GM19025 (cell line): ENCODE measurements at regions not wholly inside any gene's neighbourhood (a gene's known extent, or its start where the extent isn't known, plus 50 kb on each side); places are given as distances from the start of the nearest gene placed in this dataset.

ENCODE experiments used
- ATAC-seq: cut with Tn5 transposase; IDR thresholded peaks from one replicate; pipeline ENCODE4 v1.9.1; 2021; ENCODE audit warnings: mild to moderate bottlenecking, low read depth, moderate library complexity; ENCODE audit not compliant: unreplicated experiment

GRCh38 chr2:6664332-6665061, 201.2 kb downstream of the CMPK2 start:
- no peak for ATAC-seq

GRCh38 chr2:6665093-6666045, 200.3 kb downstream of the CMPK2 start:
- ATAC-seq, result no peak

GRCh38 chr2:6667326-6667725, 198.4 kb downstream of the CMPK2 start:
- no peak for ATAC-seq

GRCh38 chr2:6671913-6672312, 193.8 kb downstream of the CMPK2 start:
- ATAC-seq, result no peak

- no peak for ATAC-seq
Observed at GRCh38 chr2:6674381-6674780, 191.3 kb downstream of the CMPK2 start.

- no peak for ATAC-seq
Observed at GRCh38 chr2:6675791-6676190, 189.9 kb downstream of the CMPK2 start.

GRCh38 chr2:6676241-6676640, 189.5 kb downstream of the CMPK2 start:
- ATAC-seq, result no peak

- no peak for ATAC-seq
Observed at GRCh38 chr2:6676776-6677175, 188.9 kb downstream of the CMPK2 start.

GRCh38 chr2:6679471-6679870, 186.2 kb downstream of the CMPK2 start:
- ATAC-seq, result no peak

GRCh38 chr2:6683516-6683915, 182.2 kb downstream of the CMPK2 start:
- ATAC-seq, result no peak

GRCh38 chr2:6685447-6685846, 180.3 kb downstream of the CMPK2 start:
- no peak for ATAC-seq

- no peak for ATAC-seq
Observed at GRCh38 chr2:6692056-6692455, 173.7 kb downstream of the CMPK2 start.

GRCh38 chr2:6692819-6693218, 172.9 kb downstream of the CMPK2 start:
- no peak for ATAC-seq

GRCh38 chr2:6694555-6694954, 171.2 kb downstream of the CMPK2 start:
- no peak for ATAC-seq

GRCh38 chr2:6700335-6700734, 165.4 kb downstream of the CMPK2 start:
- no peak for ATAC-seq

GRCh38 chr2:6704077-6704476, 161.6 kb downstream of the CMPK2 start:
- ATAC-seq, result no peak

- no peak for ATAC-seq
Observed at GRCh38 chr2:6721395-6721794, 144.3 kb downstream of the CMPK2 start.

GRCh38 chr2:6722574-6722973, 143.1 kb downstream of the CMPK2 start:
- ATAC-seq, result no peak

- no peak for ATAC-seq
Observed at GRCh38 chr2:6723865-6724604, 141.7 kb downstream of the CMPK2 start.

- ATAC-seq, result no peak
Observed at GRCh38 chr2:6724605-6725140, 141.0 kb downstream of the CMPK2 start.

GRCh38 chr2:6728156-6728555, 137.6 kb downstream of the CMPK2 start:
- no peak for ATAC-seq
